ENCODE measurements at regions not wholly inside any gene's neighbourhood (a gene's known extent, or its start where the extent isn't known, plus 50 kb on each side); places are given as distances from the start of the nearest gene placed in this dataset.
"Not testable (repeated sequence)": the region's sequence is repeated elsewhere in the genome, so short reads cannot be mapped to it uniquely, and the experiment has no call there.

GRCh38 chr4:9110700-9111099 is 59.5 kb upstream of the FAM90A26 start:
- not testable (repeated sequence) for DNase-seq

- DNase-seq: not testable (repeated sequence)
Observed at GRCh38 chr4:9103148-9103524, 67.1 kb upstream of the FAM90A26 start.

- not testable (repeated sequence) for DNase-seq
Observed at GRCh38 chr4:9102471-9103147, 67.6 kb upstream of the FAM90A26 start.

DNA sequence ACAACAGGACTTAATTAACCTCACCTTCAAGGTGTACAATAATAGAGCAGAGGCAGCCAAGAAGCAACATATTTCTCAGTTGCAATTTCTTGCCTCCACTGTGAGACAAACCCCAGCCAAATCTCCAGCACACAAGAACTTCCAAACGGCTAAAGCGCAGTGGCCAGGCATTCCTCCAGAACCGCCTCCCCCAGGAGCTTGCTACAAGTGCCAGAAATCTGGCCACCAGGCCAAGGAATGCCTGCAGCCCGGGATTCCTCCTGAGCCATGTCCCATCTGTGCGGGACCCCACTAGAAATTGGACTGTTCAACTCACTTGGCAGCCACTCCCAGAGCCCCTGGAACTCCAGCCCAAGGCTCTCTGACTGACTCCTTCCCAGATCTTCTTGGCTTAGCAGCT is 73.9 kb upstream of the FAM90A26 start:
- DNase-seq: not testable (repeated sequence)

DNA sequence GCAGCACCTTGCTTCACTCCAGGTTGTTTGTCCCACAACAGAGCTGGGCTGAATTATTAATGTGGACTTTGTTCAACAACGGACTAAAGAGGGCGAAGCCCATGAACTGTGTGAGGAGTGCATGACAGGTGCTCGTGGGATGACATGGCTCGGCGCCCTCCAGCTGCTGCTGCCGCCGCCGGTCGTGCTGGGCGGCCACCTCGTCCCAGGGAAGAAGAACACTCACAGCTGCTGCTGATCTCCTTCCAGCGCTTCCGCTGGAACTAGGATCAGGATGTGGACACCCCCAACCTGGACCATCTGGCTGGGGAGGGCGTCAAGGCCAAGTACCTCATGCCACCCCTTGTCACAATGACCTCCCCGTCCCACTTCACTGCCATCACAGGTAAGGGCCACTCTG is 91.4 kb upstream of the FAM90A26 start:
- not testable (repeated sequence) for DNase-seq

GRCh38 chr4:9076974-9077373 is 93.2 kb upstream of the FAM90A26 start:
- not testable (repeated sequence) for DNase-seq

GRCh38 chr4:9076486-9076885 is 93.7 kb upstream of the FAM90A26 start:
- not testable (repeated sequence) for DNase-seq

GRCh38 chr4:9073371-9073770 is 96.8 kb upstream of the FAM90A26 start:
- not testable (repeated sequence) for DNase-seq

- DNase-seq: not testable (repeated sequence)
Observed at GRCh38 chr4:9072521-9073220, 97.5 kb upstream of the FAM90A26 start.

DNA sequence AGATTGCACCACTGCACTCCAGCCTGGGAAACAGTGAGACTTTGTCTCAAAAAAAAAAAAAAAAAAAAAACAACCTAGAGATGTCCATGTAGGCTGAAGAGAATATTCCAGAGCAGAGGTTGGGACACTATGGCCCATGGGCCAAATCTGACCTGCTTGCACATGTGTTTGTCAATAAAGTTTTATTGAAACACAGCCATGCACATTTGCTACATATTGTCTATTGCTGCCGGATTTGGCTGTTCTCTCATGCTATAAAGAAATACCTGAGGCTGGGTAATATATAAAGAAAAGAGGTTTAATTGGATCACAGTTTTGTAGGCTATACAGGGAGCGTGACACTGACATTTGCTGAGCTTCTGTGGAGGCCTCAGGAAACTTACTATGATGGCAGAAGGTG is 102.3 kb upstream of the FAM90A26 start:
- not testable (repeated sequence) for DNase-seq

DNA sequence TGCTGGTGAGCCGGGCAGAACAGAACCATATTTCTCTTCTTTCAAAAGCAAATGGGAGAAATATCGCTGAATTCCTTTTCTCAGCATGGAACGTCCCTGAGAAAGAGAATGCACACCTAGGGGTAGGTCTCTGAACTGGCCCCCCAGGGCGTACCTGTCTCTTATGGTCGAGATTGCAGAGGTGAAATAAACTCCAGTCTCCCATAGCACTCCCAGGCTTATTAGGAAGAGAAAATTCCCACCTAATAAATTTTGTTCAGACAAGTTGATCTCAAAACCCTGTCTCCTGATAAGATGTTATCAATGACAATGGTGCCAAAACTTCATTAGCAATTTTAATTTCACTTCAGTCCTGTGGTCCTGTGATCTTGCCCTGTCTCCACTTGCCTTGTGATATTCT is 106.6 kb upstream of the FAM90A26 start:
- not testable (repeated sequence) for DNase-seq

DNA sequence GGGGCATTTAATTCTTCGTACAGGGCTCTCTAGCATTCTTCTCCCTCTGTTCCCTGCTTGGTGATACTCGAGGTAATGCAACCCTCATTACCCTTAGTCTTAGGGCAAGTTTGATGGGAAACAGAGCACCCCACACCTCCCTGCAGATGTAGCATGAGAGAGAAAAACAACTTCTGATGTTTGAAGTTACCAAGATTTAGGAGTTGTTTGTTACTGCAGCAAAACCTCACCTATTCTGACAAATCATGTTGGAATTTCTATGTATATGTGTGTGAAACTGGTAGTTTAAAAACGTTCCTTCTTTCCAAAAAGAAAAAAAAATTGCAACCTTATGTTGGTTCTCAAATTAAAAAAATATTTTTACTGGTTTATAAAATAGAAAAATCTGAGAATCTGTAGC is 145.3 kb upstream of the FAM90A26 start:
- not testable (repeated sequence) for DNase-seq

- DNase-seq: not testable (repeated sequence)
Observed at GRCh38 chr4:9009792-9010191, 138.2 kb upstream of the HMX1 start.

DNA sequence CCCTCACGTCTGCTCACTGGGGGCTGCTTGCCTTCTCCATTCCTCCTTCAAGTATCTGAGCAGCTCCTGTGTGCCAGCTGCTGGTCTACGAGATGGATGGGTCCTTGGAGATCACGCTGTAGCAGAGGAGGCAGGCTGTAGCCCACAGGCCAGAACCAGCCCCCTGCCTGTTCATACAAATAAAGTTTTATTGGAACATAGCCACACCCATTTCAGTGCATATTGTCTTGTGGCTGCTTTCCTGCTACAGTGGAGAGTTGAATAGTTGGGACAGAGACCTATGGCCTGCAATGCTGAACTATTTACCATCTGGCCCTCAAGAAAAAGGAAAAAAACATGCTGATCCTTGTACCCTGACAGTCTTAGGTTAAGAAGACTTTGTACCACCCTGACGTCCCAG is 136.8 kb upstream of the HMX1 start:
- not testable (repeated sequence) for DNase-seq

- DNase-seq: not testable (repeated sequence)
Observed at GRCh38 chr4:9001153-9001552, 129.5 kb upstream of the HMX1 start.

DNA sequence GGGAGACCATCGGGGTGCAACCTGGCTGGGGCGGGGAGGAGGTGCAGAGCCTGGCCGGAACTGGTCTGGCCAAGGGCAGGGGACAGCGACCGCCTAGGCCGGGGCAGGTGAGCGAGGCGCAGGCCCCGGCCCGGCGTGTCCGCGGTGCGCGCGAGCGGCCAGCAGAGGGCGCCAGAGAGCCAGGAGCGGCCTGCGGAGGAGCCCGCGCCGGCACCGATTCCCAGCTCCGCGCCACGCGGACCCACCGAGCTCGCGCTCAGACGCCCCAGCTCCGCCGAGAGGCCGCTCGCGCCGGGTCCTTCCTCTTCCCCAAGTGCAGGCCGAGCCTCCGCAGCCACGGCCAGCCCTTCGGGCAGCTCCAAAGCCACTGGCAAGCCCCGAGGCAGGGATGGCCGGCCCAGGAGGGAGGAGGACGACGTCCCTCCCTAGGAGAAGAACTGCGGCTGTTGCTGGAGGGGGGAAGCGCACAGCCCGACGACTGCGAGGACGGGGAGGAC is 128.9 kb upstream of the HMX1 start:
- peak; percentile 11 for DNase-seq

- not testable (repeated sequence) for DNase-seq
Observed at GRCh38 chr4:8992981-8993380, 121.3 kb upstream of the HMX1 start.

- DNase-seq: not testable (repeated sequence)
Observed at GRCh38 chr4:8991449-8991848, 119.8 kb upstream of the HMX1 start.

DNA sequence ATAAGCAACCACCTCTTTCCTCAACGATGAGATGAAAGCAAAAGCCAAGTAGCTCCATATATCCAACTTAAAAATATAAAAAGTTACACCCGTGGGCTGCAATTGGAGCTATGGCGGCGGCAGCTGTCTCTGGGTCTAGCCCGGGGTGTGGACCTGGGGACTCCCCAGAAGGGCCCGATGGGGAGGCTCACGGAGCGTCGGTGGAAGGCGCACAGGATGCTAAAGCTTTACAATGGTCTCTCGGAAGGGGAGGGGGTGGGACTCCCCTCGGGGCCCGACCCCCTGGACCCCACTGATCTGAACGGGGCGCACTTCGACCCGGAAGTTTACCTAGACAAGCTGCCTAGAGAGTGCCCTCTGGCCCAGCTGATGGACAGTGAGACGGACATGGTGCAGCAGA is 118.7 kb upstream of the HMX1 start:
- DNase-seq: not testable (repeated sequence)

DNA sequence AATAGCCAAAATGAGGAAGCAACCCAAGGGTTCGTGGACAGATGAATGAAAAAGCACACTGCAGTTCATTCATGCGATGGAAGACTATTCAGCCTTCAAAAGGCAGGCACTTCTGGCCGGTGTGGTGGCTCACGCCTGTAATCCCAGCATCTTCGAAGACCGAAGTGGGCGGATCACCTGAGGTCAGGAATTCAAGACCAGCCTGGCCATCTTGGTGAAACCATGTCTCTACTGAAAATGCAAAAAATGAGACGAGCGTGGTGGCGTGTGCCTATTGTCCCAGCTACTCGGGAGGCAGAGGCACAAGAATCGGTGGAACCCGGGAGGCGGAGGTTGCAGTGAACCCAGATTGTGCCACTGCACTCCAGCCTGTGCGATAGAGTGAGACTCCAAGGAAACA is 114.1 kb upstream of the HMX1 start:
- DNase-seq: not testable (repeated sequence)

- DNase-seq: not testable (repeated sequence)
Observed at GRCh38 chr4:8984641-8985040, 113.0 kb upstream of the HMX1 start.

GRCh38 chr4:8983921-8984320 is 112.3 kb upstream of the HMX1 start:
- DNase-seq: not testable (repeated sequence)

- DNase-seq: not testable (repeated sequence)
Observed at GRCh38 chr4:8976466-8977128, 105.0 kb upstream of the HMX1 start.

GRCh38 chr4:8972635-8973034 is 101.0 kb upstream of the HMX1 start:
- DNase-seq: not testable (repeated sequence)

All from midbrain (tissue), 1 donor.